Loucy (cell line): ENCODE measurements at regions not wholly inside any gene's neighbourhood (a gene's known extent, or its start where the extent isn't known, plus 50 kb on each side); places are given as distances from the start of the nearest gene placed in this dataset.

Experiments used
- H2AFZ ChIP-seq: fragments of 200-600 bp; sonication (generic); 2 replicates; pipeline ENCODE4 v1.6.0; 2016; ENCODE audit warnings: antibody characterized with exemption, mild to moderate bottlenecking, low read length, moderate library complexity
- H3F3A ChIP-seq: fragments of 200-600 bp; 2 replicates; pipeline ENCODE4 v1.6.0; 2016; ENCODE audit warnings: antibody characterized with exemption, low read depth, mild to moderate bottlenecking
- H3K27me3 ChIP-seq: fragments of 200-600 bp; sonication (generic); 2 replicates; pipeline ENCODE4 v1.6.1; 2014; ENCODE audit warnings: low read length, mild to moderate bottlenecking; ENCODE audit not compliant: insufficient read depth, poor library complexity, severe bottlenecking
- H3K36me3 ChIP-seq: fragments of 200-600 bp; sonication (generic); 2 replicates; pipeline ENCODE4 v1.6.1; 2016; ENCODE audit warnings: low read length; ENCODE audit not compliant: insufficient read depth
- H3K4me1 ChIP-seq: fragments of 200-600 bp; sonication (generic); 2 replicates; pipeline ENCODE4 v1.5.1; 2014; ENCODE audit warnings: low read length, mild to moderate bottlenecking; ENCODE audit not compliant: insufficient read depth, poor library complexity, severe bottlenecking
- H3K4me2 ChIP-seq: fragments of 200-600 bp; sonication (generic); 2 replicates; pipeline ENCODE4 v1.6.0; 2014; ENCODE audit warnings: antibody characterized with exemption, low read length, low read depth, mild to moderate bottlenecking; ENCODE audit not compliant: poor library complexity, severe bottlenecking
- H3K4me3 ChIP-seq: fragments of 200-600 bp; sonication (generic); 2 replicates; pipeline ENCODE4 v1.5.1; 2014; ENCODE audit warnings: low read length, mild to moderate bottlenecking, mixed read lengths; ENCODE audit not compliant: poor library complexity, severe bottlenecking
- H3K79me2 ChIP-seq: fragments of 200-600 bp; sonication (generic); 2 replicates; pipeline ENCODE4 v1.6.1; 2014; ENCODE audit warnings: low read length; ENCODE audit not compliant: insufficient read depth
- H3K9ac ChIP-seq: fragments of 200-600 bp; sonication (generic); 2 replicates; pipeline ENCODE4 v1.6.0; 2014; ENCODE audit warnings: mild to moderate bottlenecking, low read depth, low read length, moderate library complexity; ENCODE audit not compliant: poor library complexity, severe bottlenecking
- H3K9me2 ChIP-seq: fragments of 200-600 bp; sonication (generic); replicated peaks from 2 replicates; pipeline ENCODE4 v1.6.1; 2016; ENCODE audit warnings: low read depth, low read length, mixed read lengths
- H3K9me3 ChIP-seq: fragments of 200-600 bp; sonication (generic); 2 replicates; pipeline ENCODE4 v1.6.1; 2014; ENCODE audit warnings: mild to moderate bottlenecking, antibody characterized with exemption, low read length, low read depth; ENCODE audit not compliant: insufficient read depth
- H4K20me1 ChIP-seq: fragments of 200-600 bp; sonication (generic); 2 replicates; pipeline ENCODE4 v1.6.0; 2014; ENCODE audit warnings: antibody characterized with exemption, low read length, mild to moderate bottlenecking; ENCODE audit not compliant: insufficient read depth, poor library complexity, severe bottlenecking
- CTCF ChIP-seq: fragments of 200-600 bp; sonication (generic); conservative IDR thresholded peaks from 2 replicates; pipeline ENCODE4 v1.5.1; 2014; ENCODE audit warnings: mild to moderate bottlenecking, antibody characterized with exemption, low read length
- EZH2phosphoT487 ChIP-seq: fragments of 200-600 bp; IDR thresholded peaks from 2 replicates; pipeline ENCODE4 v1.6.1; 2018; ENCODE audit warnings: antibody characterized with exemption, mild to moderate bottlenecking, moderate library complexity, borderline replicate concordance

DNA sequence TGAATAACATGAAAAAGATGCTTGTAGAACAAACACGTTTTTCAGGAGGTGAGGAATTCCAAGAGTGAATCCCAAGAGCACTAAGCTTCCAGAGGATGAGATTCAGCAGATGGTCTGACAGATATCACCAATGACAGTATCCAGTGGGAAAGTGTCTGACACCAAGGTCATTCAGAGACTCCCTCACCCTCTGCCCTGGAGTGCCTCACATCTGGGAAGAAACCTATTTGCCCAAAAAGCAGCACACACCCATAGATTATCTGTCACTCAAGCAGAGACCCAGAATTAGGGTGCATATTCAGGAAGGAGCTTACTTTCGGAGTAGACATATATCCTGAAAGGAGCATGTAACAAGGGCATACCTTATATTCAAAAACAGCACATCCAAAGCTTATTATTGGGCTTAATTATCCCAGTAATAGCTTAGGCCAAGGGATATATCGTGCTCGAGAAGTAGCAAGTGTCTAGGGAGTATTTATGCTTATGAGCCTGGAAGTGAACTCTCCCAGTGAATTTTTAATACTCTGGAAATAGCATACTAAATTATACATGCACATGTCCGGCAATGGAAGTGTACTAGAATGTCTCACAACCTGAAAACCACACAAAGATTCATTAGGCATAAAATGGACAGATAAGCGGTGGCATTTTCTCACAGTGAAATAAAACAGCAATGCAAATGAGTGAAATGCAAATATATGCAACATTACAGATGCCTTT, 998.1 kb upstream of the TMEM132C start:
- no peak overlapping the region for H3K4me2 ChIP-seq
- no peaks in the 10 kb centered on the region for H3K27me3 ChIP-seq
- H3K4me3 ChIP-seq, result no peak overlapping the region
- no peaks in the 10 kb centered on the region for H3K4me1 ChIP-seq
- no peaks in the 10 kb centered on the region for H3K9me3 ChIP-seq
- H3K79me2 ChIP-seq, result no peaks in the 10 kb centered on the region
- no peak overlapping the region for H2AFZ ChIP-seq
- H3F3A ChIP-seq, result no peaks in the 10 kb centered on the region
- H3K36me3 ChIP-seq, result no peaks in the 10 kb centered on the region
- H3K9ac ChIP-seq, result no peak overlapping the region
- H4K20me1 ChIP-seq, result no peaks in the 10 kb centered on the region
- TF ChIP-seq EZH2phosphoT487 (no peak), CTCF (no peak)
- H3K9me2 ChIP-seq, result no peaks in the 10 kb centered on the region

DNA sequence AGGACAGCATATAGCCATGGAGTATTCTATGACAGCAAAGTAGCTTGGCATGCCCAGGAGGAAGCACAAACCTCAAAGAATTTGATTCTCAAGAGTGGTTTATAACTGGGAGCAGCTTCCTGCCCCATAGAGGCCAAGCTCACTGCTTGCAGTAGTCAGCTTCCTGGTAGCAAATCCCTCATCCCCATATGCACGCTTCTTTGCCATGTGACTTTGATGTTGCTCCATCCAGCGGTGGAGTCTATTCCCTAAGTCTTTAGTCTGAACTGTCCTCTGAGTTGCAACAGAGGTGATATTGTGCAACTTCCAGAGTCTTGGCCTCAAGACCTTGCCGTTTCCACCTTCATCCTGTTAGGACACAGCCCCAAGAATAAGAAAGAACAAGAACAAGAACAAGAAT, 996.8 kb upstream of the TMEM132C start:
- H3K9ac ChIP-seq, result no peak overlapping the region

GRCh38 chr12:127271776-127272175, 995.2 kb upstream of the TMEM132C start:
- Histone ChIP-seq H3K79me2 (no peaks in the 10 kb centered on the region), H3K36me3 (no peaks in the 10 kb centered on the region), H3K9me3 (no peaks in the 10 kb centered on the region), H3K4me2 (no peak overlapping the region), H3K27me3 (no peaks in the 10 kb centered on the region), H3K9ac (no peak overlapping the region), H3K4me1 (no peaks in the 10 kb centered on the region), H2AFZ (no peak overlapping the region), H4K20me1 (no peaks in the 10 kb centered on the region), H3F3A (no peaks in the 10 kb centered on the region), H3K4me3 (no peak overlapping the region), H3K9me2 (no peaks in the 10 kb centered on the region)
- TF ChIP-seq CTCF, result no peak
- TF ChIP-seq EZH2phosphoT487, result no peak

More for the DNA sequence above, 996.8 kb upstream of the TMEM132C start:
- Histone ChIP-seq H3K4me2 (no peak overlapping the region), H2AFZ (no peak overlapping the region), H4K20me1 (no peaks in the 10 kb centered on the region), H3K36me3 (no peaks in the 10 kb centered on the region), H3K9me3 (no peaks in the 10 kb centered on the region), H3K9me2 (no peaks in the 10 kb centered on the region), H3K4me1 (no peaks in the 10 kb centered on the region), H3F3A (no peaks in the 10 kb centered on the region), H3K79me2 (no peaks in the 10 kb centered on the region), H3K27me3 (no peaks in the 10 kb centered on the region), H3K4me3 (no peak overlapping the region)
- TF ChIP-seq CTCF (no peak), EZH2phosphoT487 (no peak)
